GM18499 (cell line): ENCODE measurements at regions not wholly inside any gene's neighbourhood (a gene's known extent, or its start where the extent isn't known, plus 50 kb on each side); places are given as distances from the start of the nearest gene placed in this dataset.

Experiments used
- ATAC-seq: cut with Tn5 transposase; IDR thresholded peaks from one replicate; pipeline ENCODE4 v1.9.1; 2021; ENCODE audit warnings: moderate number of reproducible peaks; ENCODE audit not compliant: insufficient read depth, unreplicated experiment

DNA sequence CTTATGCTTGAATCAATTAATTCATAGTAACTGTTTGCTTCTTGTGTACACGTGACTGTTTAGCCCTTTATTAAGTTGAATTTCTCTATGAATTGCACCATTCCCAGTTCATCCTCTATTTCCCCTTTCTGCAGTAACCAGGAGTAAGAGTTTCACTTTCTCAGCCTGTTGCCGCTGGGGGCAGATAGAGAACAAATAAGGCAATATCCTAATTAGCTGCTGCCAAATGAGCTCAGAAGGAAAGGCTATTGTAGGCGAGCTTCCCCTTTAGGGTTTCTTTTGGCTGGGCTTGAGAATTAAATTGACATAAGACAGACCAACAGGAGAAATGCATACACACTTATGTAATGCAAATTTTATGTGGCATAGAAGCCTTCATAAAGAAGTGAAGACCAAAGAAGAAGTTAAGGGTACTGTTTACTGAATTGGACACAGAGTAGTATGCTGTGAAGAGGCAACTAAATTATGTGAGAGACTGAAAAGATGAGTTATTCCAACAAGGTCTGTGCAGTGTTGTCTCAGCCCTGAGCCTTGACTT lies 1594.7 kb downstream of the TECRL start:
- no peak for ATAC-seq

DNA sequence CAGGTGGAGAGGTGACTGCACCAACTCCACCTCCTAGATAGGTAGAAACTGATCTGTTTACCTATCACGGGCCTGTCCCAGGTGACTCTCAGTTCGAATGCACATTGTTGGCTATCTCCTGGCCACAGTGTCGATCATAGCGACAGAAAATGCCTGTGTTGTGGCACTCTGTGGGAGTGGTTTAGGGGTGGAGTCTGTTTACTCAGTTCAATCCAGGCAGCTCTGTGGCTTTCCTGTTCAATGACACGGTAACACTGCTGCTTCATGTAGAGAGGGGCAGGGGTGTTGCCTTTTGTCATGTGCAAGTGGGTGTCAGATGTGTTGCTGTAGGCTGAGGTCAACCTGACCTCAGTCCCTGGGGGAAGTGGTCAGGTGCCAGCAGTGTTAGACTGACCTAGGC lies 1602.4 kb downstream of the TECRL start:
- no peak for ATAC-seq

GRCh38 chr4:62804075-62804474 lies 1603.9 kb downstream of the ADGRL3 start:
- ATAC-seq, result no peak

DNA sequence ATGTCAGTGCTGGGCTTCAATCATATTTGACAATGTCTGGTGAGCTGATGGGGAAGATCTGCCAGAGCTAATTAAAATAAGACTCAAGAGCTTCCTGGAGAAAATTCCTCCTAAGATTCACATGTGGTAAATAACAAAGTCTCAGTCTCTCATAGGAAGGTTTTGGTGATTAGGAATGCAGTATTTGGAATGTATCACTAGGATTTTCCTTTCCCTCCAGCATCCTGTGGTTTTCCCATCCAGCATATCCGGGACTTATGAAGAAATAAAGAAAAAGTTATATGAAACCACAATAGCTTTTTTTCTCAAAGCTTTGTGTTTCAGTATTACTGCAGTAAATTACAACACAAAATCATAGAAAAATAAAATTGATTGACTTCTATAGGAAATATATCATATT lies 1597.1 kb downstream of the ADGRL3 start:
- ATAC-seq, result no peak

GRCh38 chr4:62791386-62791785 lies 1591.3 kb downstream of the ADGRL3 start:
- ATAC-seq, result no peak

DNA sequence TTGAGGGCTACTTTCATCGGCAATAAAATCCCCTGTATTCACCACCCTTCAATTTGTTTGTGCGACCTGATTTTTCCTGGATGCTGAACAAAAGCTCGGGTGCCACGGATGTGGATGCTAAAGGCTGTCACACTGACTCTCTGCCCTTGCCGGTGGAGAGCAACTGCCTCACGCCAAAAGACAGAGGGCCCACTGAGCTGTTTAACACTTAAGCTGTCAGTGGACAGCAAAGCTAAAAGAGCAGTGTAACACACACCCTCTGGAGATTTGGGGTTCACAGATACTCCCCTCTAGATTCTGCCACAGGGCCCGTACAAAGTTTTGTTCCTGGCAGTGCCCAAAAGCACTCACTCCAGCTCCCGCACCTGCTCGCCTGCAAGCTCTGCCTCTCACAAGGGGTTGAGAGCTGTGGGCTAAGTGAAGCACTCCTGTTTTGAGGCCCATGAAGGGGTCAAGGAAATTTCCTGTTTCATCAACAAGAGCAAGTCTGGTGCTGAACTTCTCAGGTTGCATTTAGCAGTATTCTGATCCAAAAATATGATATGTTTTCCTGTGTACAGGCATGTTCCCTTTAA lies 1571.9 kb downstream of the ADGRL3 start:
- no peak for ATAC-seq

DNA sequence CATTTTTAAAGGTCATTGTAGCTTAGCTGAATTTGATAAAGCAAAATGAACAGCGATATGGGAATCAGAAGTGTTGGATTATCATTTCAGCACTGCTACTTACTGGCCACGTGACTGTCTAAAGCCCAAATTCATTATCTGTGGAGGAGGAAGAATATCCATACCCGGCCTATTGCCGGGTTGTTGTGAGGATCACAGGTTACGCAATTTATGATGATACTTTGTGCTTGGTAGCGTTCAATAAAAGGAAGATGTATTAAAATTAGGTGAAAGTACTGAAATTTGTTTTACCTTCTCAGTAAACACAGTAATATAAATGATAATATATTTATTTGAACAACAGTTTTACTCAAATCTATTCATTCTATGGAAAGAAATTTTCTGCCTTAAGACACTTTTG lies 1540.2 kb downstream of the ADGRL3 start:
- ATAC-seq, result no peak

GRCh38 chr4:62717154-62717553 lies 1517.0 kb downstream of the ADGRL3 start:
- ATAC-seq, result no peak

DNA sequence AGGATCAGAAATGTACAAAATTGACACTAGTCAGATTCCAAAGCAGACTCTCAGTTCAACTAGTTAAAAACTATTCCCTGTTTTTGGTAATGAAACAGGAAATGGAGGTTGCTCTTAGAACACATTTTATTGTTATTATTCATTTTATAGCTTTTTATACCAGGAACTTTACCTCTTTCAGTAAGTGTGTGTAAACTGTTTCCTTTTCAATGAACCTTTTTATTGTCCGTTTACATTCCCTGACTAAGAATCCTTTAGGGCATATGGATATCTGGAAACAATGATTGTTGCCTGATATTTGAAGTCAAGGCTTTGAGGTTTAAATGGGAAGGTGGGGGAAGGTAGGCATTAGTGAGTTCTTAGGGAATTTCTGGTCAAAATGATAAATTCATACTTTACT lies 1511.4 kb downstream of the ADGRL3 start:
- no peak for ATAC-seq

- no peak for ATAC-seq
Measured at GRCh38 chr4:62709618-62710252, 1509.6 kb downstream of the ADGRL3 start.

- no peak for ATAC-seq
Measured at GRCh38 chr4:62706423-62706822, 1506.3 kb downstream of the ADGRL3 start.

- ATAC-seq, result no peak
Measured at GRCh38 chr4:62683799-62684566, 1483.9 kb downstream of the ADGRL3 start.

DNA sequence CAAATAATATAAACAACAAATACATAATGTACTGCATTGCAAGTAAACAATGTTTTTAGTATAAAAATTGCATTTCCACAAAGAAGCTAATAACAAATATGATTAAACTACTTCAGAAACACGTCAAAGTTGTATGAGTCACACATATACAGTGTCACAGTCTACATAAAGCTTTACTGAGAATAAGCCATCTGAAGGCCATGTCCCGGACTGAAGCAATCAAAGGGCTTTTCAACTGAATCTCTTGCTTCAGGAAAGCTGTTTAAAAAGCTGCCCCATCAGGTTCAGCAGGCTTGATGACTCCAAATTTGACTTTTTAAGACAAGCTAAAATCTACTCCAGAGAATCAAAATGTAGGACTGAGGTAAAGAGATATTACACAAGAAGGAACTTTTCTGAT lies 1476.8 kb downstream of the ADGRL3 start:
- no peak for ATAC-seq

DNA sequence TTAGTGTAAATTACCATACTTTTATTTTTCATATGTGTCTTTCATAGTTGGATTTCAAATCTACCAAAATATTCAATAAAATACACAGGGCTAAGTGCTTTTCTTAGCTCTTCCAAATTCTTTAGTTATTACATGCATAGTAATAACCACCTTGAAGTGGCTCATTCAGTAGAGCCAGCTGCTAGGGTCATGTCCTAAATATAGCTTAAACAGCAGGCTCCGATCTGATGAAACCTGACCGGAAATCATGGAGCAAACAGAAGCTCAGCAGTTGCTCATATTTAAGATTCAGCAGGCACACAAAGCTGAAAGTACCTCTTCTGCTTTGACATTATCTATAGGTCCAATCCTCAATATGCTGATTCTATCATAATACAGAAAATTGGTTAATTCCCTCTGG lies 1470.4 kb downstream of the ADGRL3 start:
- no peak for ATAC-seq

DNA sequence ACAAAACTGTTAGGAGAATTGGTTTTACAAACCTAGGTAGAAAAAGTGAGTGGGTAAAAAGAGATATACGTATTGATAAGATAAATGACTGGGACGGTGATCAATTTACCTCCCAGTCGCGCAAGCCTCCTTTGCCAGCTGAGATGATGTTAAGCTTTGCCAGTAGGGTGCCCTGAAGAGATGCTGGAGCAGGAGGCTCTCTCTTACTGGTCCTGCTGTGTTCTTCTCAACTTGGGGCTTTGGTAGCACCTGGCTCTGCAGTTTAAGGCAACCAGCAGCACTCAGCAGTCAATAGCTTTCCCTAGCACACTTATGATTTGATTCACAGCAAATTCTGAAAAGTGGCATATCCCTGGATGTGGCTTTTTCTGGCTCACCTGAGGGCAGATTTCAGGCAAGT lies 1461.7 kb downstream of the ADGRL3 start:
- no peak for ATAC-seq

DNA sequence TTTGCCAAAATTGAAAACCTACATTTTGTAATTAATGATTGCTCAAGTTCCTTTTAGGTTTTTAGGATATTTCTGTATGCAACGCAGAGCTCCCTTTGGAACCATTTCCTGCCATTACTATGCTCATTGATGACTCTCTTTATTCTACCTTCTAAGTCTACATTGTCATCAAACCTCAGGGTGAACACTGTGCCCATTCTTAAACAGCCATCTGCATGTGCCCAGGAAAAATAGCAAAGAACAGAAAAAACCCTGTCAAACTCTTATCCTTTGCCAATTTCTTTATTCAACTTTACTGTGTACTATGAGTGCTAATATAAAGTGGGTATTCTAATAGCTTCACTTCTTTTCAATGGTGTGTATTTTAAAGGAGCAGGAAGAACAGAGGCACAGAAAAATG lies 1455.9 kb downstream of the ADGRL3 start:
- ATAC-seq, result no peak

- ATAC-seq, result no peak
Measured at GRCh38 chr4:62644372-62644771, 1444.2 kb downstream of the ADGRL3 start.

DNA sequence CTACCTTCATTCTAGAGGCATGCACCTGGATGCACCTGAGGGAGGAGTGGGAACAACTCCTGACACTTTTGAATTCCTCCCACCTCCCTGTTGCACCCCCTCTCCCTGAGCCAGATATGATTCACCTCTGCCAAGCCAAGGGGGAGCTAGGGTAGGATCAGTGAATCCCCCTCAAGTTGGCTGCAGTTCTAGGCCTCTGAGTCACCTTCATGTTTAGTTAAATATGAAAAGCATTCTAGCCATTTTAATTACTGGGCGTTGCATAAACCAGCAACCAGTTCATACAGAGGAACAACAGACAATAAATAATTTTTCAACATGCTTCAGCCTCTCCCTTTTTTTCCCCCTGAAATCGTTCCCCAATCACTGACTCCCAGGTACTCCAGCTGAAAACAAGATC lies 1440.2 kb downstream of the ADGRL3 start:
- ATAC-seq, result no peak

- no peak for ATAC-seq
Measured at GRCh38 chr4:62627671-62628070, 1427.5 kb downstream of the ADGRL3 start.

GRCh38 chr4:62627141-62627540 lies 1427.0 kb downstream of the ADGRL3 start:
- ATAC-seq, result no peak

- ATAC-seq, result no peak
Measured at GRCh38 chr4:62622089-62622488, 1422.0 kb downstream of the ADGRL3 start.
